SK-N-SH (cell line): ENCODE measurements at regions not wholly inside any gene's neighbourhood (a gene's known extent, or its start where the extent isn't known, plus 50 kb on each side); places are given as distances from the start of the nearest gene placed in this dataset.

ENCODE experiments used
- FOXM1 ChIP-seq: IDR thresholded peaks from 2 replicates; pipeline ENCODE4 v1.4.0; 2012; ENCODE audit warnings: low read depth, mild to moderate bottlenecking
- RXRA ChIP-seq: IDR thresholded peaks from 2 replicates; pipeline ENCODE4 v1.4.0; 2012; ENCODE audit warnings: low read depth, mild to moderate bottlenecking, borderline replicate concordance

- TF ChIP-seq RXRA = no peak
- TF ChIP-seq FOXM1 = no peak
Measured at GRCh38 chr7:145862212-145862611, 254.4 kb upstream of the CNTNAP2 start.
